Neural crest cell (in vitro differentiated cells): ENCODE measurements at regions not wholly inside any gene's neighbourhood (a gene's known extent, or its start where the extent isn't known, plus 50 kb on each side); places are given as distances from the start of the nearest gene placed in this dataset.
"Not testable (repeated sequence)": the region's sequence is repeated elsewhere in the genome, so short reads cannot be mapped to it uniquely, and the experiment has no call there.

ENCODE experiments used
- DNase-seq: peaks from one replicate; pipeline ENCODE4 v3.0.0; 2021; ENCODE audit warnings: low read depth, mixed read lengths, low spot score
- H3K27ac Mint-ChIP-seq: one replicate; pipeline ENCODE4 v1.8.0; 2021; ENCODE audit warnings: mild to moderate bottlenecking, mixed read lengths; ENCODE audit not compliant: unreplicated experiment
- H3K27me3 Mint-ChIP-seq: 2 replicates; pipeline ENCODE4 v1.8.0; 2021; ENCODE audit warnings: low read depth, mild to moderate bottlenecking, mixed read lengths
- H3K36me3 Mint-ChIP-seq: 2 replicates; pipeline ENCODE4 v1.8.0; 2021; ENCODE audit warnings: low read depth, mild to moderate bottlenecking, mixed read lengths
- H3K4me1 Mint-ChIP-seq: 2 replicates; pipeline ENCODE4 v1.8.0; 2021; ENCODE audit warnings: mixed read lengths
- H3K4me3 Mint-ChIP-seq: one replicate; pipeline ENCODE4 v1.8.0; 2021; ENCODE audit warnings: mild to moderate bottlenecking, mixed read lengths
- H3K9me3 Mint-ChIP-seq: 2 replicates; pipeline ENCODE4 v1.8.0; 2021; ENCODE audit warnings: mixed read lengths
- CTCF ChIP-seq: fragments of 200-600 bp; sonication (generic); conservative IDR thresholded peaks from 2 replicates; pipeline ENCODE4 v1.5.0; 2021; ENCODE audit warnings: antibody characterized with exemption, mild to moderate bottlenecking

GRCh38 chr14:28381656-28382055 is 384.9 kb upstream of the FOXG1 start:
- Mint-ChIP-seq H3K36me3 (no peaks in the 10 kb centered on the region), H3K4me3 (no peak overlapping the region), H3K27ac (no peak overlapping the region), H3K4me1 (no peaks in the 10 kb centered on the region), H3K9me3 (peaks cover 4% of the 10 kb centered on the region), H3K27me3 (no peaks in the 10 kb centered on the region)
- no peak for DNase-seq
- TF ChIP-seq CTCF: no peak

GRCh38 chr14:28382444-28383190 is 384.0 kb upstream of the FOXG1 start:
- peaks cover 2% of the 10 kb centered on the region for H3K9me3 Mint-ChIP-seq
- DNase-seq: no peak
- H3K4me3 Mint-ChIP-seq: no peak overlapping the region
- no peak for TF ChIP-seq CTCF
- H3K27ac Mint-ChIP-seq: no peak overlapping the region
- no peaks in the 10 kb centered on the region for H3K4me1 Mint-ChIP-seq
- no peaks in the 10 kb centered on the region for H3K36me3 Mint-ChIP-seq
- H3K27me3 Mint-ChIP-seq: no peaks in the 10 kb centered on the region

- Mint-ChIP-seq H3K36me3 (no peaks in the 10 kb centered on the region), H3K4me3 (no peak overlapping the region), H3K27me3 (no peaks in the 10 kb centered on the region), H3K9me3 (peaks cover 5% of the 10 kb centered on the region), H3K4me1 (no peaks in the 10 kb centered on the region), H3K27ac (no peak overlapping the region)
- no peak for TF ChIP-seq CTCF
- DNase-seq: no peak
Measured at GRCh38 chr14:28398506-28398905, 368.1 kb upstream of the FOXG1 start.

GRCh38 chr14:28401705-28402104 is 364.9 kb upstream of the FOXG1 start:
- H3K27ac Mint-ChIP-seq, H3K9me3 Mint-ChIP-seq, H3K4me1 Mint-ChIP-seq, H3K27me3 Mint-ChIP-seq, H3K36me3 Mint-ChIP-seq, H3K4me3 Mint-ChIP-seq, DNase-seq: not testable (repeated sequence)

- Mint-ChIP-seq H3K27me3 (no peaks in the 10 kb centered on the region), H3K9me3 (peaks cover 2% of the 10 kb centered on the region)
Measured at GRCh38 chr14:28406196-28406595, 360.4 kb upstream of the FOXG1 start.

More at GRCh38 chr14:28406196-28406595, 360.4 kb upstream of the FOXG1 start:
- TF ChIP-seq CTCF: no peak
- no peak overlapping the region for H3K4me3 Mint-ChIP-seq
- no peak for DNase-seq
- H3K36me3 Mint-ChIP-seq: no peaks in the 10 kb centered on the region
- peaks cover 17% of the 10 kb centered on the region for H3K4me1 Mint-ChIP-seq
- no peak overlapping the region for H3K27ac Mint-ChIP-seq
